ENCODE measurements at regions not wholly inside any gene's neighbourhood (a gene's known extent, or its start where the extent isn't known, plus 50 kb on each side); places are given as distances from the start of the nearest gene placed in this dataset.

GRCh38 chr6:121847806-121848522, 412.5 kb downstream of the GJA1 start:
- no peak for TF ChIP-seq POLR2A (IDR thresholded peaks at IDR 0.05)
- TF ChIP-seq CTCF (IDR thresholded peaks at IDR 0.05), result no peak

Data from ovary (tissue), 3 donors.